Activated T-helper 1 cell treated with anti-CD3 and anti-CD28 coated beads, Interleukin-2, amount 50 U/mL, for 16 hours (primary cell): ENCODE measurements at regions not wholly inside any gene's neighbourhood (a gene's known extent, or its start where the extent isn't known, plus 50 kb on each side); places are given as distances from the start of the nearest gene placed in this dataset.
"Not testable (repeated sequence)": the region's sequence is repeated elsewhere in the genome, so short reads cannot be mapped to it uniquely, and the experiment has no call there.

Experiments used
- DNase-seq, 2 donors: peaks; one replicate each; pipeline ENCODE4 v3.0.0-alpha.2; 2020; ENCODE audit warnings: low read depth in 1 of 2, low spot score in 1 of 2

DNA sequence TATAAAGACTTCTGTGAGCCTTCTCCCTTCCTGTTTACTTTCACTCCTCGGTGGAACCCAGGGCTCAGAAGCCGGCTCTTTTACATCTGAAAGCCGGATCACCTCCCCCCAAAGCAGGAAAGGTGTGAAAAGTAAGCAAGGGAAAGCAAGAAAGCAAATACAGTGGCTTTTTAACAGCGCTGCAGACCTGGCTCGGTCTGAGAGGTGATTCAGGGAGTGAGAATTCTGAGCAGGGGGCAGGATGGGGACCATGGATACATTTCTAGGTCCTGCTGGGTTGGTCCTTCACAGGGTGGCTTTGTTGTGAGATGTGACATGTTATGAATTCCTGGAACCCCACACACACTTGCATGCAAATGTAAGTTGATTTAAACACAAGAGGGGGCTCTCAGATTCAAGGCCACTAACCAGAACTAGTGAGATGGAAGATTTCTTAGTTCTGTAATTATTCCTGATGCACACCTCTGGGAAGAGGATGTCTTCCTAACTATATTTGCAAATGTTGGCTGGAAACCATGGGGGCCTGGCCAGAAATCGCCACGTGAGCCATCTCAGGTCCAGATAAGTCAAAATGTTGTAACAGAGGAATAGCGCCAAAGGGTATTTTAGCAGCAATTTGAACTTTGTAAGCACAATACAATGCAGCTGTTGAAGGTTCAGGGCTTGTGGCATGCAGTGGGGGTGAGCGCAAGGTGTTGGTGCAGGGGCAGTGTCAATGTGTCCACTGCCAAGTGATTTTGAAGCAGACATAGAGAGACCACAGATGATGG is 670.1 kb upstream of the LCORL start:
- no peak for DNase-seq

DNA sequence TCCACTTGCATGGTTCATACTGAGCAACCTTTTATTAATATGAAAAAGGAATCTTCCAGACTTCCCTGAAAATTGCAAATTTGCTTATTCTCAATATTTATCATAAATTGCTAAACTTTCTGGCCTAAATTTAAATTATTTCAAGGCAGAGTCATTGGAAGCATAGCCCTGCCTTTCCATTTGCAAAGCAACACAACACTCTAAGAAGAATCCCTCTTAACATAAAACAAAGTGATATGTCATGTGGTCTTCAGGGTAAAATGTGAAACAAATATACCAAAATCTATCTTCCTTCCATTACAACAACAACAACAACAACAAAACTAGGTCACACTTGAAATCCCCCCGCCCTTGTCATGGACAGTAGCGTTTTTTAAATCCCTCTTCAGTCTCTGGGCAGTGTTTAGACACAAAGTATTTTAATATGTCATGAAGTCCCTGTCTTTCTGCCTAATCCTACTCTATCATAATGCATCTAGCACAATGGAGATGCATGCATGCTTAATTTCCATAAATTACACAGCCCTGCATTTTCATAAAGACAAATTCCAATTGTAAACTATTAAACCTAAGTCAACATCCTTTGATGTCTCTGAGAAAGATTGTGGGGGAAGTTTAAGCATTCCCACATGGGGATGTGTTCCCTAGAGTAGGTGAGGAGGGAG is 668.9 kb upstream of the LCORL start:
- no peak for DNase-seq

DNA sequence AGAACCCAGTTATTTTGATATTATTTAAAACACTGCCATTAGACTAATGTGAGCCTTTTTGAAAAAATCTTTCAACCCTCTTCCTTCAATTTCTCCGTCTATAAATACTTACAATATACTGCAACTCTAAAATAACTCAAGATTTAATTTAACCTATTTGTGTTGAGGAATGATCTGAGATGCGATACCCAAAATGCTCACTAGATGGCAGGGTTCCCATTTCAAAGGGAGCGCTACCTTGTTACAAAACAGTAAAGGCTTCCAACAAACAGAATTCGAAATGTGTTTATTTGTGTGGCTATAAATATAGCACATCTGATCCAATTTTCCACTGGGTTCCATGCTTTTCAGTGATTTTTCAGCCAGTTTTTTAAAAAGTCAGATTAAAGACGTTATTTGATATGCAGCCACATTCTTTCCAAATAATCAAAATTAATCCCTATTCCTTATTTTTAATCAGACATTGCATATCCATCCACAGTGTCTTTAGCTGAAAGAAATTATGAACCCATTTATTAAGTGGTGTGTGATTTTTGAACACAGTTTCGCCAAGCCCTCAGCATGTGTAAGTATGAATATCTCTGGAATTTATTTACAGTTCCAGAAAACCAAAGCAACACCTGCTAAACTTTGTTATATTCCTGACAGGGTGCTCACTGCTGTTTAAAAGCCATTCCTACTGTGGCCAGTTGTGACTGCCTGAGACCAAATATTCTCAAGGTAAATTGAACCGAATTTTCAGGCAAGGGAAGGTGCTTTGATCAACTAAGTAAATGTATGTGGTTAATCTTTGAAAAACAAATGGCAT is 668.0 kb upstream of the LCORL start:
- no peak for DNase-seq

DNA sequence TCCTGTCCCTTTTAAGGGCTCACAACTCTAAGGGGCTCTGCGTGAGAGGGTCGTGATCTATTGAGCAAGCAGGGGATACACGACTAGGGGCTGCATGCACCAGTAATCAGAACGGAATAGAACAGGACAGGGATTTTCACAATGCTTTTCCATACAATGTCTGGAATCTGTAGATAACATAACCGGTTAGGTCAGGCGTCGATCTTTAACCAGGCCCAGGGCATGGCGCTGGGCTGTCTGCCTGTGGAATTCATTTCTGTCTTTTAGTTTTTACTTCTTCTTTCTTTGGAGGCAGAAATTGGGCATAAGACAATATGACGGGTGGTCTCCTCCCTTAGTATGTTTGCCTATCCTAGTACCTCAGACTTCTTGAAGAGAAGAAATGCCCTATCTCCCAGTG is 666.8 kb upstream of the LCORL start:
- DNase-seq = not testable (repeated sequence)

DNA sequence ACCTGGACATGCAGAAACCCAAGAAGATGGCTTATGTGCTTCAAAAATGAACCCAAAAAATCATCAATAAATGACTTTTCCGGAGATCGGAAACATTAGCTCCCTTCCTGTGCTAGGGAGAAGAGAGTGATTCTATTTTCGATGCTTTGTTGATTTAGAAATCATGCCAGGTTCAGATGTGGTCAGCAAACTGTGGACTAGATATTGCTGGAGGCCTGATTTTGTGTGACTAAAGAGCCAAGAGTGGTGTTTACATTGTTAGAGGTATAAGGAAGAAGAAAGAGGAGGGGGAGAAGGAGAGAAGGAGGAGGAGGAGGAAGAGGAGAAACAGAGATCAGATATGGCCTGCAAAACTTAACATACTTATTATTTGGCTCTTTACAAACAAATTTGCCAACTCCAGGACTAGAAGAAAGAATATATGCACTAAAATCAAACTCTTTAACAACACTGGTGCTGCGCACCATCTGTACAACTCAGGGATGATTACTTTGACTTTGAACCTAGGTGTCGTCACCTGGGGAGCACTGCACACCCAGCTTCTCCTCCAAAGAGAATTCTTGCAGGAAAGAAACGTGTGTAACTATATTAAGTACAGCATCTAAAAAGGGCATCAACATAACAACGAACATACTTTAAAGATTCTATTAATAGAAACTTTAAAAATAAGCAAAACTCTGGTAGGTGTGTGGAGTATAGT is 664.9 kb upstream of the LCORL start:
- DNase-seq = no peak

DNA sequence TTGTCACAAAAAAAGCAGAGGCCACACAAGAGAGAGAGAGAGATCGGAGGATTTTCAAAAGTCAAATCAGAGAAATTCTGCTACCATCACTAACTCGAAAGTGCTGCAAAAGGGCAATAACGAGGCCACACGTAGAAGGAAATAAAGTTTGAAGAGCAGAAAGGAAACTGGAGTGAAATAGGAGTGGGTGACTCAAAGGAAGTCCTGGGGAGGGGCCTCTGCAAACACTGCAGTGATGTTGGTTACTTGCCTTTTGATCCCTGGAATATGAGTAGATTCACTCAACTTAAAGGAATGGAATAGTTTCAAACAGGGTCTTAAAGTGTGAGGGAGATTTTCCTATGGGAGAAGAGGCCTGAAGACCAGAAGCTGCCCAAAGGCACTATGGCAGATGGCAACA is 663.4 kb upstream of the LCORL start:
- DNase-seq = no peak

DNA sequence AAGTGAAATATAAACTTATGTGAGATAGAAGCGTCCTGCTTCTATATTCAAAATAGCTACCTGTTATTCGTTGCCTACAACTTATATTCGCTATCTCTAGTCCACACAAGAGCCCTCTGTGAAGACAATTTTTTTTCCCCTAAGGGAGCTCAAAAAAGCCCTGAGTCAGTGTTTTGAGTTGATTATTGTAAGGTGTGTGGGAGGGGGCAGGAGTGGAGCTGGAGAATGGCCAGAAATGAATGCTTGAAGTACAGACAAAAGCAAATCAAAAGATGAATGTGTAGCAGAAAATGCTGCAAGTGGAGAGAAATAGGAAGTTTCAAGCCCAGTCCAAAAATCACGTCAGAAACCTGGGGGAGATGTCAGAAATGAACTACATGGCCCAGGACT is 655.0 kb upstream of the LCORL start:
- no peak for DNase-seq

DNA sequence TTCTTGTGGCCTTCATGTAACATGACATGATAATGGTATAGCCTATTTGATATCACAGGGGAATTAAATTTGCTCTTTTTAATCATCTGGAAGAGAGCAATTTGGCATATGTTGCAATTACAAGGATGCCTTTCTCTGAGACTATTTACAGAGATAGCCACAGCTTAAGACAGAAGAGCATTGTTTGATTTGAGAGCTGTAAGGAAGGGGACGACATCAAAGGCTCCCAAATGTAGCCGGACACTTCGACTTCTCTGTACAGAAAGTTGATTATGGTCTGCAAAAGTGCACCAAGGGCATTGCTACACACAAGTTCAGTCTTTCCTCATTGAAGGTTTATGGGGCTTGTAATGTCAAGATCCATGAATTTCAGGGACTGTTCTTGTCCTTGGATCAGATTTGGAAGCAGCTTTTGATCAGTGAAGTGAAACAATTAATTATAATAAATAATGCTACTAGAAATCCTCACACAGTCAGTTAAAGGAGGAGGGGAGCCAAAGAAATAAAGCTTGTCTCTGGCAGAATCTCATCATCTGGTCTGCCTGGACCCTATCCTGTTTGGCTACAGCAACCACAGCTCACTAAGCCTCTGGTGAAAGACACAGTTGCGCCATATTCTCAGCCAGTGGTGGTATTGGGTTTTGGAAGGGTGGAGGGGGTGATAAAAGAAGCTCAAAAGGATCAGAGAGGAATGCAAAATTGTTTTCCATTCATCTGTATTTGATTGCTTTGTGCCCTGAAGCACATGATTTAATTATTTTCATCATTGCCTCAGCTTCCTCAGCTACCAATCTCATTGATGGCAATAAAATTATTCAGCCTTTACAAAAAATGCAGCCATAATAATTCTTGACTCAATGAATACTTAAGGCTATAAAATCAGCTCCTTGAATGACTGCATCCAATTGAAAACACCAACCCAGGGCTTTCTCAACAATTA is 654.3 kb upstream of the LCORL start:
- no peak for DNase-seq

DNA sequence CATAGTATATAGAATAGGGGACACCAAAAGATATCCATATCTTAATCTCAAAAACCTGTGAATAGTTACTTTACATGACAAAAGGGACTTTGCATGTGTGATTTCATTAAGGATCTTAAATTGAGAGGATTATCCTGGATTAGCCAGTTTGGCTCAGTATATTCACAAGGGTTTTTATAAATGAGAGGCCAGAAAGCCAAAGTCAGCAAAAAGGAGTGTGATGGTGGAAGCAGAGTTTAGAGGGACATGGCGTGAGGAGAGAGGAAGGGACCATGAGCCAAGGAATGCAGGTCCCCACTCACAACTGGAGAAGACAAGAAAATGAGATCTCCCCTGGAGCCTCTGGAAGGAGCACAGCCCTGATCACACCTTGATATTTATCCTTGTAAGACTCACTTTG is 648.5 kb upstream of the LCORL start:
- no peak for DNase-seq

DNA sequence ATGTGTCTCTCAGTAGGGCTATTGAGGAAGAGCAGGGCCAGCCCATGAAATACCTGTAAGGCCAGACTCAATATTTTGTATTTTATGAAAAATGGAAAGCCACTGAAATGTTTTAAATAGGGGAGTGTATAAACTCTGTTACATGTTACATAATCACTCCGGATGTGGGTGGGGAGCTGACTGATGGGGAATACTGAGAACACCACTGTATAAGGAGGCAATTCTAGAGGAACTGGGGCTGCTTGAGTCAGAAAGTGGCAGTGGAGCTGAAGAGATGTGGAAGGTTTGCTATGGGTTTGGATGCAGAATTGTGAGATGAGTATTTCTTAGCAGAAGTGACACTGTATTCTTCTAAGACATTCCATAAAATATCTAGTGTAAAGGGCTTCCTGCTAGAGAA is 647.8 kb upstream of the LCORL start:
- no peak for DNase-seq

DNA sequence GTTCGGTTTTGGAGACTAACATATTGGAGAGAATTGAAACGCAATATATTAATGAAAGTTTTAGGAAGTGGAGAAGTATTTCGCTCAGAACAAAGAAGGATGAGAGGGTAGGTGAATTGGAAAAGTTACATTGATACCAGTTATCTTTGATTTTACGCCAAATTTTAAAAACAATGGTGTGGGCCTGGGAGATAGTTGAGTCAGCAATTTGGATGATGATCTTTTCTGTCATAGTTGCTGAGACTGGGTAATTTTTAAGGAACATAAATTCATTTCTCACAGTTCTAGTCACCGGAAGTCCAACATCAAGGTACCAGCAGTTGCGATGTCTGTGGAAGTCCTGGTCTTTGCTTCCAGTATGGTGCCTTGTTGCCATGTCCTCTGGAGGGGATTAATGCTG is 644.8 kb upstream of the LCORL start:
- DNase-seq = no peak

DNA sequence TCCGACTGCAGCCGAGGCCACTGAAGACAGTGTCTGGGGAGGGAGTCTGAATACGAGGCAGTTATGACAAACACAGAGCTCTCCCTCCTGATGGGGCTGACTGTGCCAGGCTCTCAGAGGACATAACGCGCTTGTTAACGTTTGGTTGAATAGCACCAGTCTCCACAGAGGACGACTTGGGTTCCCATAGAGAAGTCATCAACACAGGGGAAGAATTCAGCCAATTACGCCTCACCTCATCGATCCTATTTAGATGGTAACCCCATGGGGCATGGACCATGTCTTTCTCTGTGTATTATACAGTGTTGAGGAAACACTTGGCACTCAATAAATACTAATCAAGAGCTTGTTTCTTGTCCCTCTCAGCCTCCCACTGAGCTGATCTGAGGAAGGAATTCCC is 642.6 kb upstream of the LCORL start:
- DNase-seq = no peak

DNA sequence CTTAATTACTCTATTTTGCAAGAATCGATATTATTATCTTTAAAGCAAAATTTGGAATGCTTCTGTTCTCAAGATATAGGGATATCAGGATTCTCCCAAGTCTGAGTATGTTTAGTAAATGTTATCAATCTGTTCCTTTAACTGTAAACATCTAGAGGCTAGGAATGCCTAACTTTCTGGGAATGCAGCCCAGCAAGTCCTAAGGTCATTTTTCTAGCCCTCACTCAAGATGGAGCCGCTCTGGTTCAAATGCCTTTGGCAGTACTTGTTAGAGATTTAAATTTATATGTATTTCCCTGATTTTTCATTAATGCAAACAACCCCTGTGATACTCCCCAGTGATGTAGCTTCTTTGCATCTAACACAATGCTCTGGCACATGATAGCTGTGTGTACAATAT is 623.8 kb upstream of the LCORL start:
- no peak for DNase-seq

DNA sequence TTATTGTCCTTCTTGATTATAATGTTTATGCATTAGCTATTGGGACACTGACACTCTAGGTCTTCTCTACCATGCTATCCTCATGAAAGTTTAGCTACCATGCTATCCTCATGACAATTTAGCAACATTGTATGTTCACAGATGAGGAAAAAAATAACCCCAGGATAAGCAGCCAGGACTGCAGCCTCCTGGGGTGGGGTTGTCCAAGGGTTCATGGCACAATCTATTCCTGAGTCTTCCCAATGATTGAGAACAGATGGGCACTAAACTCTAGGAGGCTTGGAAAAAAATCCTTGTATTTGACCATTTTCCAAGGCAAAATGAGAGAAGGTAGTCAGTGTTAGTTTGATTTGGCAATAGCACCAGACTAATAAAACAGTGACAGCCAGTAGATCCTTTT is 619.8 kb upstream of the LCORL start:
- DNase-seq = no peak

DNA sequence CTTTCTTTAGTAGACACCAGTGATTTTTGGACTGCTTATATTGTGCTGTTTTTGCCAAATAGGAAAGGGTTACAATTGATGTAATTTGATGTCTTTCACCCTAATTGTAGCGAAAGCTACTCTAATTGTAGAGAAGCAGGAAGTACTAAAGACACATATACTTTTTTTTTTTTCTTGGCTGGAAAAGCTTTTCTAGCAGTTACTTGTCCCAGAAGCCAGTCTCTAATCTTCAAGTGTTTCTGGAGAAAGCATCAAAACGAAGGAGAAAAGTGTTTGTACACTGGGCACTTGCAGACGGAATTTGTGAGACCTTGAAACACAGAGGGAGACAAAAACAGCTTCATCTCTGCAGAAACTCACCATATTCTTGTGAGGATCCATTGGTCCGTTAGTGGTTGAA is 616.5 kb upstream of the LCORL start:
- DNase-seq = no peak

DNA sequence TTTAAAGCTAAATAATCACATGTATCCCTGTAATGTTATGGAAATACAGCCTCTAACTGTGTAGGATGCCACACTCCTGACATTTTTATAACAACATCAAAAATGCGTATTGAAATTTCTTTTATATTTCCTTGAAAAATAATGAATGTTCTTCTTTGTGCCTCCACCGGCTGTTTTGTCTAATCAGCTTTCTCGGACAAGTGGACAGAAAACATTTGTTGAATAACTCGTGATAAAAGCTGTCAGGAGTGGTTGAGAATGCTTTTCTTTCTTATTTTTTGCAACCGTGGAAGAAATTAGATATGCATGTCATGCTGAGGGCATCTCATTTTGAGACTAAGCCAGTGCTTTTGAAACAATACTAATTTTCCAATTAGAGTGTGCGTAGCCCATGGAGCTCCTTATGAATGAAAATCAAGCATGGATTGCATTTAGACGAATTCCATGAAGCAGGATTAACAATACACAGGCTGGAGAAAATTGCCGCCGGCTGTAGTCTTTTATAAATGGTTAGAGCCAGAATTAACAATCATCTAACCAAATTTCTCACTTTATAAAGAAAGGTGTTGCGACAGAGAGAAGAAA is 614.5 kb upstream of the LCORL start:
- no peak for DNase-seq

DNA sequence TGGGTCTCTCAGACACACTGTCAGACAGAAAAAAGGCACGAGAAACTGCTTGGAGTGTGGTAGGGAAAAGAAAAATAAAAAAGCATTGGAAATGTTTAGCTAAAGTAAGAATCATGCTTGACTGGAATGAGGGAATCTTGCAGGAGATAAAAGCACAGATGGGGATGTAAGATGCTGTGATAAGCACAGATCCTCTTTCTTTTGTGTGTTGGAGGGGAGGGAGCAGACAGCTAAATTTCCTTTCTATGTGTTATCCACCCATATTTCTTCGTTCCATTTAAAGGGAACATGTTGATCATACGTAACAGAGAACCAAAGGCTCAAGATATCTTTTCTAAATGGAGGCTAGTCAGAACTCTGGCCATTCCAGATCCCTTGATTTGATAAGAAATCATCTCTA is 614.0 kb upstream of the LCORL start:
- no peak for DNase-seq

DNA sequence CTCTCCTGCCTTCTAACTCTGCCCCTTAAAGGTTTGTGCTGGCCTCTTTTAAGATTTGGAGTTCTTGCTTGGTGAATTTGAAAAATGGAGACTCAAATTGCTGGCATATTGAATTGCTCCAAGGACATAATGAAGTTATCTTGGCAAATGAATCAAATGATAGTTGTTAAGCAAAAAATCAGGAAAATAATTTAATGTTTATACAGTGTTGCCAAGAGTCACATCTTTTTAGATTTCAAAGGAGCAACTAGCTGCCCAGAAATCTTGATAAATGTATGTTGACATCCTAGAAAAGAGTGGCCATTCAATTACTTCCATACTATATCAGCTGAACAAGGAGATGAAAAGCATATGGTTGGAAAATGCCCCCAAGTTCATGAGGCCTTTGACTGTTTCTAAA is 610.0 kb upstream of the LCORL start:
- DNase-seq = no peak

DNA sequence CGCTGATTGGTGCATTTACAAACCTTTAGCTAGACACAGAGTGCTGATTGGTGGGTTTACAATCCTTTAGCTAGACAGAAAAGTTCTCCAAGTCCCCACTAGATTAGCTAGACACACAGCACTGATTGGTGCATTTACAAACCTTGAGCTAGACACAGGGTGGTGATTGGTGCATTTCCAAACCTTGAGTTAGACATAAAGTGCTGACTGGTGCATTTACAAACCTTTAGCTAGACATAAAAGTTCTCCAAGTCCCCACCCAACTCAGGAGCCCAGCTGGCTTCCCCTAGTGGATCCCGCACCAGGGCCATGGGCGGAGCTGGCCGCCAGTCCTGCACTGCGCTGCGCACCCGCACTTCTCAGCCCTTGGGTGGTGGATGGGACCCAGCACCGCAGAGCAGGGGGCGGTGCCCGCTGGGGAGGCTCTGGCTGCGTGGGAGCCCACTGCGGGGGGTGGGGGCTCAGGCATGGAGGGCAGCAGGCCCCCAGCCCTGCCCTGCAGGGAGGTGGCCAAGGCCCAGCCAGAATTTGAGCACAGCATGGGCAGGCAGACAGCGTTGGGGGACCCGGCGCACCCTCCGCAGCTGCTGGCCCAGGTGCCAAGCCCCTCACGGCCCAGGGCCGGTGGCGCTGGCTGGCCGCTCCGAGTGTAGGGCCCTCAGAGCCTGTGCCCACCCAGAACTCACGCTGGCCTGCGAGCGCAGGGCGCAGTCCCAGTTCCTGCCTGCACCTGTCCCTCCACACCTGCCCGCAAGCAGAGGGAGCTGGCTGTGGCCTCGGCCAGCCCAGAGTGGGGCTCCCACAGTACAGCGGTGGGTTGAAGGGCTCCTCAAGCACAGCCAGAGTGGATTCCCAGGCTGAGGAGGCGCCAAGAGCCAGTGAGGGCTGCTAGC is 608.9 kb upstream of the LCORL start:
- no peak for DNase-seq
